MM.1S (cell line): ENCODE measurements at regions not wholly inside any gene's neighbourhood (a gene's known extent, or its start where the extent isn't known, plus 50 kb on each side); places are given as distances from the start of the nearest gene placed in this dataset.
"Not testable (repeated sequence)": the region's sequence is repeated elsewhere in the genome, so short reads cannot be mapped to it uniquely, and the experiment has no call there.

Experiments used
- DNase-seq: peaks from one replicate; pipeline ENCODE4 v3.0.0-alpha.2; 2015
- H2AFZ ChIP-seq: fragments of 300-600 bp; sonication (generic); 2 replicates; pipeline ENCODE4 v1.6.0; 2016; ENCODE audit warnings: antibody characterized with exemption, low read length
- H3F3A ChIP-seq: fragments of 300-600 bp; sonication (generic); 2 replicates; pipeline ENCODE4 v1.6.1; 2016; ENCODE audit warnings: mild to moderate bottlenecking, antibody characterized with exemption, low read length, moderate library complexity, mixed read lengths; ENCODE audit not compliant: insufficient read depth
- H3K27ac ChIP-seq: fragments of 300-600 bp; sonication (generic); 2 replicates; pipeline ENCODE4 v1.5.1; 2016; ENCODE audit warnings: mild to moderate bottlenecking, low read length
- H3K27me3 ChIP-seq: fragments of 300-600 bp; sonication (generic); replicated peaks from 2 replicates; pipeline ENCODE4 v1.6.0; 2016; ENCODE audit warnings: low read length; ENCODE audit not compliant: insufficient read depth
- H3K36me3 ChIP-seq: fragments of 300-600 bp; sonication (generic); replicated peaks from 2 replicates; pipeline ENCODE4 v1.6.1; 2016; ENCODE audit warnings: mild to moderate bottlenecking, low read length, mixed read lengths; ENCODE audit not compliant: insufficient read depth
- H3K4me1 ChIP-seq: fragments of 300-600 bp; sonication (generic); 2 replicates; pipeline ENCODE4 v1.6.1; 2016; ENCODE audit warnings: low read length, mixed read lengths
- H3K4me2 ChIP-seq: fragments of 300-600 bp; sonication (generic); 2 replicates; pipeline ENCODE4 v1.6.0; 2016; ENCODE audit warnings: low read depth, low read length
- H3K4me3 ChIP-seq: fragments of 300-600 bp; sonication (generic); 2 replicates; pipeline ENCODE4 v1.5.1; 2016; ENCODE audit warnings: low read length, mixed read lengths
- H3K79me2 ChIP-seq: fragments of 300-600 bp; sonication (generic); 2 replicates; pipeline ENCODE4 v1.6.1; 2016; ENCODE audit warnings: mixed run types, low read length, mixed read lengths
- H3K9ac ChIP-seq: fragments of 300-600 bp; sonication (generic); 2 replicates; pipeline ENCODE4 v1.6.1; 2016; ENCODE audit warnings: low read length, mixed read lengths
- H3K9me2 ChIP-seq: fragments of 300-600 bp; sonication (generic); replicated peaks from 2 replicates; pipeline ENCODE4 v1.6.1; 2016; ENCODE audit warnings: mild to moderate bottlenecking, low read length, mixed read lengths; ENCODE audit not compliant: insufficient read depth
- H3K9me3 ChIP-seq: fragments of 300-600 bp; sonication (generic); replicated peaks from 2 replicates; pipeline ENCODE4 v1.6.1; 2016; ENCODE audit warnings: mild to moderate bottlenecking, low read length, mixed read lengths; ENCODE audit not compliant: insufficient read depth
- H4K20me1 ChIP-seq: fragments of 300-600 bp; sonication (generic); 2 replicates; pipeline ENCODE4 v1.6.1; 2016; ENCODE audit warnings: mild to moderate bottlenecking, low read length, moderate library complexity, mixed read lengths; ENCODE audit not compliant: insufficient read depth
- EZH2 ChIP-seq: fragments of 300-600 bp; sonication (generic); optimal IDR thresholded peaks from 2 replicates; pipeline ENCODE3; 2017; ENCODE audit warnings: low read depth, mild to moderate bottlenecking, antibody characterized with exemption, low read length, mixed read lengths
- EZH2phosphoT487 ChIP-seq: fragments of 300-600 bp; sonication (generic); IDR thresholded peaks from 2 replicates; pipeline ENCODE4 v1.6.1; 2018; ENCODE audit warnings: antibody characterized with exemption, low read length
- TF ChIP-seq, protein P1 (sequence below): fragments of 300-600 bp; sonication (generic); IDR thresholded peaks from 2 replicates; pipeline ENCODE4 v1.5.1; 2016; ENCODE audit warnings: antibody characterized with exemption, low read length, mixed read lengths

DNA sequence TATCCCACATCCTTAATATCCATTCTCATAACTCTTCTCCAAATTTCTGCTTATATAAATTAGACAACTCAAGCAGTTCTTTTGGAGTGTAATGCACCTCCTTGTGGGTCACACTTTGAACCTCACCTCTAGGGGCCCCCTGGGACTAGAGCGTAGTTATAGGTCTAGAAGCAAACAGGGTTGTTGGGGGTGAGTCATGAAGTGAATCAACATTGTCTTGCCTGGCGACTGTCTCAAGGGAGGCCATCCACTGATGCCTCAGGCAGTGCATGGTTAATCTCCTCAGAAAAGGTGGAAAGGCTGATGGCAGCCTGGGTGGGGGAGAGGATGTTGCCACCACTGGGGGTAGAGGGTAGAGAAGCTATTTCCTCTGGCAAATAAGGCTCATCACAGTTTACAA lies 129.1 kb downstream of the TNFRSF21 start:
- no peak overlapping the region for H3K4me2 ChIP-seq
- no peak overlapping the region for H3K9ac ChIP-seq
- H3K36me3 ChIP-seq, result no peaks in the 10 kb centered on the region
- H3K27me3 ChIP-seq, result no peaks in the 10 kb centered on the region
- no peaks in the 10 kb centered on the region for H3F3A ChIP-seq
- TF ChIP-seq, protein P1, sequence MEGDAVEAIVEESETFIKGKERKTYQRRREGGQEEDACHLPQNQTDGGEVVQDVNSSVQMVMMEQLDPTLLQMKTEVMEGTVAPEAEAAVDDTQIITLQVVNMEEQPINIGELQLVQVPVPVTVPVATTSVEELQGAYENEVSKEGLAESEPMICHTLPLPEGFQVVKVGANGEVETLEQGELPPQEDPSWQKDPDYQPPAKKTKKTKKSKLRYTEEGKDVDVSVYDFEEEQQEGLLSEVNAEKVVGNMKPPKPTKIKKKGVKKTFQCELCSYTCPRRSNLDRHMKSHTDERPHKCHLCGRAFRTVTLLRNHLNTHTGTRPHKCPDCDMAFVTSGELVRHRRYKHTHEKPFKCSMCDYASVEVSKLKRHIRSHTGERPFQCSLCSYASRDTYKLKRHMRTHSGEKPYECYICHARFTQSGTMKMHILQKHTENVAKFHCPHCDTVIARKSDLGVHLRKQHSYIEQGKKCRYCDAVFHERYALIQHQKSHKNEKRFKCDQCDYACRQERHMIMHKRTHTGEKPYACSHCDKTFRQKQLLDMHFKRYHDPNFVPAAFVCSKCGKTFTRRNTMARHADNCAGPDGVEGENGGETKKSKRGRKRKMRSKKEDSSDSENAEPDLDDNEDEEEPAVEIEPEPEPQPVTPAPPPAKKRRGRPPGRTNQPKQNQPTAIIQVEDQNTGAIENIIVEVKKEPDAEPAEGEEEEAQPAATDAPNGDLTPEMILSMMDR, result no peak
- TF ChIP-seq EZH2phosphoT487 (no peak), EZH2 (no peak)
- no peaks in the 10 kb centered on the region for H3K4me1 ChIP-seq
- H3K27ac ChIP-seq, result no peak overlapping the region
- H3K9me2 ChIP-seq, result no peaks in the 10 kb centered on the region
- no peaks in the 10 kb centered on the region for H4K20me1 ChIP-seq
- no peak for DNase-seq
- no peak overlapping the region for H2AFZ ChIP-seq
- no peaks in the 10 kb centered on the region for H3K9me3 ChIP-seq
- no peak overlapping the region for H3K4me3 ChIP-seq
- H3K79me2 ChIP-seq, result no peaks in the 10 kb centered on the region

DNA sequence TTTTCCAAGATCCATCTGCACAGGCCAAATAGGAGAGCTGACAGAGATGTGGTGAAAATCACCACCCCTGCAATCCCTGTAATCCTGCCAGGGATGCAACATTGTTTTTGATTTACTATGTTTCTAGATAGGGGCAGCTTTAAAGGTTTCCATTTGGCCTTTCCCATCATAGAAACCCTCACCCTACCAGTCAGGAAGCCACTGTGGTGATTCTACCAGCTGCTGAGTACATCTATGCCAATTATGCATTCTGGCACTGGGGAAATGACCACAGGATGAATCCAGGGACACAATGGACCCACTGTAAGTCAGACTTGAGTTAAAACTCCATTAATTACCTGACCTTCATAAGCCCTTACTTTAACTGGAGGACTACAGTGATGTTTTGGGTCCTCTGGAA lies 130.4 kb downstream of the TNFRSF21 start:
- no peak overlapping the region for H3K4me2 ChIP-seq
- H3K9ac ChIP-seq, result no peak overlapping the region
- TF ChIP-seq, protein P1, result no peak
- no peak for TF ChIP-seq EZH2phosphoT487
- TF ChIP-seq EZH2, result no peak

DNA sequence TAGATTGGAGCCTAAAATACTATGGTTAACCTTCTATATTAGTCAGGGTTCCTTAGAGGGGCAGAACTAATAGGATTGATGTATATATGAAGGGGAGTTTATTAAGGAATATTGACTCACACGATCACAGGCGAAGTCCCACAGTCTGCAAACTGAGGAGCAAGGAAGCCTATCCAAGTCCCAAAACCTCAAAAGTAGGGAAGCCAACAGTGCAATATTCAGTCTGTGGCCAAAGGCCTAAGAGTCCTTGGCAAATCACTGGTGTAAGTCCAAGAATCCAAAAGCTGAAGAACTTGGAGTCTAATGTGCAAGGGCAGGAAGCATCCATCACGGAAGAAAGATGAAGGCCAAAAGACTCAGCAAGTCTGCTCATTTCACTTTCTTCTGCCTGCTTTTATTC lies 133.5 kb upstream of the ADGRF1 start:
- no peak overlapping the region for H3K4me3 ChIP-seq
- H3K27me3 ChIP-seq, result no peaks in the 10 kb centered on the region
- H3K9ac ChIP-seq, result no peak overlapping the region
- no peak for DNase-seq
- H3K4me1 ChIP-seq, result no peaks in the 10 kb centered on the region
- no peaks in the 10 kb centered on the region for H3F3A ChIP-seq
- no peaks in the 10 kb centered on the region for H3K9me2 ChIP-seq
- H3K9me3 ChIP-seq, result no peaks in the 10 kb centered on the region
- no peaks in the 10 kb centered on the region for H3K79me2 ChIP-seq
- no peak overlapping the region for H2AFZ ChIP-seq
- no peak overlapping the region for H3K4me2 ChIP-seq
- H3K36me3 ChIP-seq, result no peaks in the 10 kb centered on the region
- no peak for TF ChIP-seq EZH2phosphoT487
- no peaks in the 10 kb centered on the region for H4K20me1 ChIP-seq
- H3K27ac ChIP-seq, result no peak overlapping the region

More for the DNA sequence above, 130.4 kb downstream of the TNFRSF21 start:
- H4K20me1 ChIP-seq, result no peaks in the 10 kb centered on the region
- H3K27me3 ChIP-seq, result no peaks in the 10 kb centered on the region
- H3K4me3 ChIP-seq, result no peak overlapping the region
- no peaks in the 10 kb centered on the region for H3K9me2 ChIP-seq
- DNase-seq, result no peak
- H3K36me3 ChIP-seq, result no peaks in the 10 kb centered on the region
- no peaks in the 10 kb centered on the region for H3K4me1 ChIP-seq
- H3K79me2 ChIP-seq, result no peaks in the 10 kb centered on the region
- H3K9me3 ChIP-seq, result no peaks in the 10 kb centered on the region
- no peak overlapping the region for H3K27ac ChIP-seq
- no peak overlapping the region for H2AFZ ChIP-seq
- H3F3A ChIP-seq, result no peaks in the 10 kb centered on the region

DNA sequence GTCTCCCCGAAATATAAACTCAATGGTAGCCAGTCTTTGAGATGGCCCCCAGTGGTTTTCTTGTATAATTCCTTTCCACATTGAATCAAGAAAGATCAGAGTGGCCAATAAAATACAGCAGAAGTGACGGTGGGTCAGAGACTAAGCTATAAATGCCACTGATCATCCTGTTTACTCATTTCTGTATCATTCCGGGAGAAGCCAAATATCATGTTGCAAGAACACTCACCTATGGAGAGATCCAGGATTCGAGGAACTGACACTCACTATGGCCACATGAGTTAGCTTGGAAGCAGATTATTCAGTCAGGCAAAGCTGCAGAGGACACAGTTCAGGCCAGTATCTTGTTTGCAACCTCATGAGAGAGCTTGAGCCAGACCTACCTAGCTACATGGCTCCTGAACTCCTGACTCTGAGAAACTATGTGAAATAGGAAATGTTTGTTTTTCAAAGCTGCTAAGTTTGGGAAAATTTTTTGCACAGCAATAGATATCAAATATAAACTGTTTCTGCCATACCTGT lies 132.4 kb upstream of the ADGRF1 start:
- no peak for DNase-seq
- H3K4me3 ChIP-seq, result no peak overlapping the region
- H3K79me2 ChIP-seq, result no peaks in the 10 kb centered on the region
- H3K4me2 ChIP-seq, result no peak overlapping the region
- H2AFZ ChIP-seq, result no peak overlapping the region
- no peak overlapping the region for H3K27ac ChIP-seq
- H3K9me2 ChIP-seq, result no peaks in the 10 kb centered on the region
- no peaks in the 10 kb centered on the region for H3K9me3 ChIP-seq
- TF ChIP-seq, protein P1, result no peak
- TF ChIP-seq EZH2, result no peak
- TF ChIP-seq EZH2phosphoT487, result no peak
- H3F3A ChIP-seq, result no peaks in the 10 kb centered on the region
- no peak overlapping the region for H3K9ac ChIP-seq
- H3K36me3 ChIP-seq, result no peaks in the 10 kb centered on the region
- no peaks in the 10 kb centered on the region for H4K20me1 ChIP-seq
- H3K27me3 ChIP-seq, result no peaks in the 10 kb centered on the region
- H3K4me1 ChIP-seq, result no peaks in the 10 kb centered on the region

DNA sequence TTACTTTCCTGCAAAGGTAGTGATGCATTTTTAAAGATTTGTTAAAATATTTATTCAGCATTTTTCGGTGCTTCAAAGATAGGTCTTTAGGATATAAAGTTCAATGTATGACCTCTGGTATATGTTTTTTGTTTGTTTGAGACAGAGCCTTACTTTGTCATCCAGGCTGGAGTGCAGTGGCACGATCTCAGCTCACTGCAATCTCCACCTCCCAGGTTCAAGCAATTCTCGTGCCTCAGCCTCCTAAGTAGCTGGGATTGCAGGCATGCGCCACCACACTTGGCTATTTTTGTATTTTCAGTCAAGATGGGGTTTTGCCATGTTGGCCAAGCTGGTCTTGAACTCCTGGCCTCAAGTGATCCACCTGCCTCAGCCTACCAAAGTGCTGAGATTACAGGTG lies 131.9 kb upstream of the ADGRF1 start:
- H3K4me1 ChIP-seq, H3K4me3 ChIP-seq, H3K27me3 ChIP-seq, H3K36me3 ChIP-seq, H3K9me3 ChIP-seq, H3K27ac ChIP-seq, H3F3A ChIP-seq, H3K4me2 ChIP-seq, H2AFZ ChIP-seq, H4K20me1 ChIP-seq, H3K9me2 ChIP-seq, DNase-seq, H3K9ac ChIP-seq, H3K79me2 ChIP-seq: not testable (repeated sequence)

DNA sequence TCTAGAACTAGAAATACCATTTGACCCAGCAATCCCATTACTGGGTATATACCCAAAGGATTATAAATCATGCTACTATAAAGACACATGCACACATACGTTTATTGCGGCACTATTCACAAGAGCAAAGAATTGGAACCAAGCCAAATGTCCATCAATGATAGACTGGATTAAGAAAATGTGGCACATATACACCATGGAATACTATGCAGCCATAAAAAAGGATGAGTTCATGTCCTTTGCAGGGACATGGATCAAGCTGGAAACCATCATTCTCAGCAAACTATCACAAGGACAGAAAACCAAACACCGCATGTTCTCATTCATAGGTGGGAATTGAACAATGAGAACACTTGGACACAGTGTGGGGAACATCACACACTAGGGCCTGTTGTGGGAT lies 131.0 kb upstream of the ADGRF1 start:
- H3K4me3 ChIP-seq, DNase-seq, H3K27ac ChIP-seq, H3K4me2 ChIP-seq, H3K36me3 ChIP-seq, H3K9me2 ChIP-seq, H4K20me1 ChIP-seq, H3K4me1 ChIP-seq, H3K9me3 ChIP-seq, H3K79me2 ChIP-seq, H3F3A ChIP-seq, H3K9ac ChIP-seq, H2AFZ ChIP-seq, H3K27me3 ChIP-seq: not testable (repeated sequence)
